ENCODE measurements at regions not wholly inside any gene's neighbourhood (a gene's known extent, or its start where the extent isn't known, plus 50 kb on each side); places are given as distances from the start of the nearest gene placed in this dataset.
"Not testable (repeated sequence)": the region's sequence is repeated elsewhere in the genome, so short reads cannot be mapped to it uniquely, and the experiment has no call there.

DNA sequence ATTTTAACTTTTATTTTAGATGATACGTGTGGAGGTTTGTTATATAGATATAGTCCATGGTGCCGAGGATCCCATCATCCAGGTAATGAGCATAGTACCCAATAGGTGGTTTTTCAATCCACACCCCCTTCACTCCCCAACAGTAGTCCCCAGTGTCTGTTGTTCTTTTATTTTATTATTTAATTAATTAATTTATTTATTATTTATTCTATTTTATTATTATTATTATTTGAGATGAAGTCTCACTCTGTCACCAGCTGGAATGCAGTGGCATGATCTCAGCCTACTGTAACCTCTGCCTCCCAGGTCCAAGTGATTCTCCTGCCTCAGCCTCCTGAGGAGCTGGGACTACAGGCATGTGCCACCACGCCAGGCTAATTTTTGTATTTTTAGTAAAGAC lies 2086.2 kb downstream of the PCDH9 start:
- TF ChIP-seq, protein P1, sequence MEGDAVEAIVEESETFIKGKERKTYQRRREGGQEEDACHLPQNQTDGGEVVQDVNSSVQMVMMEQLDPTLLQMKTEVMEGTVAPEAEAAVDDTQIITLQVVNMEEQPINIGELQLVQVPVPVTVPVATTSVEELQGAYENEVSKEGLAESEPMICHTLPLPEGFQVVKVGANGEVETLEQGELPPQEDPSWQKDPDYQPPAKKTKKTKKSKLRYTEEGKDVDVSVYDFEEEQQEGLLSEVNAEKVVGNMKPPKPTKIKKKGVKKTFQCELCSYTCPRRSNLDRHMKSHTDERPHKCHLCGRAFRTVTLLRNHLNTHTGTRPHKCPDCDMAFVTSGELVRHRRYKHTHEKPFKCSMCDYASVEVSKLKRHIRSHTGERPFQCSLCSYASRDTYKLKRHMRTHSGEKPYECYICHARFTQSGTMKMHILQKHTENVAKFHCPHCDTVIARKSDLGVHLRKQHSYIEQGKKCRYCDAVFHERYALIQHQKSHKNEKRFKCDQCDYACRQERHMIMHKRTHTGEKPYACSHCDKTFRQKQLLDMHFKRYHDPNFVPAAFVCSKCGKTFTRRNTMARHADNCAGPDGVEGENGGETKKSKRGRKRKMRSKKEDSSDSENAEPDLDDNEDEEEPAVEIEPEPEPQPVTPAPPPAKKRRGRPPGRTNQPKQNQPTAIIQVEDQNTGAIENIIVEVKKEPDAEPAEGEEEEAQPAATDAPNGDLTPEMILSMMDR (conservative IDR thresholded peaks at IDR 0.05) = no peak
- H3K27ac ChIP-seq = no peak overlapping the region

- H3K27ac ChIP-seq = no peak overlapping the region
- TF ChIP-seq, protein P1 (conservative IDR thresholded peaks at IDR 0.05) = no peak
Measured at GRCh38 chr13:65133094-65133493, 2097.0 kb downstream of the PCDH9 start.

GRCh38 chr13:65125236-65125635 lies 2104.9 kb downstream of the PCDH9 start:
- TF ChIP-seq, protein P1 (conservative IDR thresholded peaks at IDR 0.05) = no peak
- no peak overlapping the region for H3K27ac ChIP-seq

GRCh38 chr13:65112531-65112941 lies 2117.6 kb downstream of the PCDH9 start:
- no peak overlapping the region for H3K27ac ChIP-seq
- TF ChIP-seq, protein P1 (conservative IDR thresholded peaks at IDR 0.05) = no peak

GRCh38 chr13:65112123-65112522 lies 2118.0 kb downstream of the PCDH9 start:
- TF ChIP-seq, protein P1 (conservative IDR thresholded peaks at IDR 0.05) = no peak
- H3K27ac ChIP-seq = no peak overlapping the region

DNA sequence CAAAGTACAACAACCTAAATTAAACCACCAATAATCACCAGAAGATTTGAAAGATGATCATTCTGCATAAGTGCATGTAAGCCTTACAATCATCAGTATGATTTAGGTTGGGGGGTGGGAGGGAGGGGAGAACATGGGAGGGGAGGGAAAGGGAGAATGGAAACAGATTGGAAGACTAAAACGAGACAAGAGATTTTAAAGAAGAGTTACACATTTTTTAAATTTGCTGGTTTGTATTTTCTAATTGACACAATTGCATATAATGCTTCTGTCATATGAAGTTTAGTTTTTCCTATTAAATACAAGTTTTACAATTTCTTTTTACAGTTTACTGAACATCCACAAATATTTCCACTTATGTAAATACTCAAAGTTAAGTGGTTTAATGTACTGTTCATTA lies 2118.9 kb downstream of the PCDH9 start:
- TF ChIP-seq, protein P1 (conservative IDR thresholded peaks at IDR 0.05) = no peak

GRCh38 chr13:65104436-65104835 lies 2125.7 kb downstream of the PCDH9 start:
- not testable (repeated sequence) for H3K27ac ChIP-seq

More for the DNA sequence above, 2118.9 kb downstream of the PCDH9 start:
- no peak overlapping the region for H3K27ac ChIP-seq

DNA sequence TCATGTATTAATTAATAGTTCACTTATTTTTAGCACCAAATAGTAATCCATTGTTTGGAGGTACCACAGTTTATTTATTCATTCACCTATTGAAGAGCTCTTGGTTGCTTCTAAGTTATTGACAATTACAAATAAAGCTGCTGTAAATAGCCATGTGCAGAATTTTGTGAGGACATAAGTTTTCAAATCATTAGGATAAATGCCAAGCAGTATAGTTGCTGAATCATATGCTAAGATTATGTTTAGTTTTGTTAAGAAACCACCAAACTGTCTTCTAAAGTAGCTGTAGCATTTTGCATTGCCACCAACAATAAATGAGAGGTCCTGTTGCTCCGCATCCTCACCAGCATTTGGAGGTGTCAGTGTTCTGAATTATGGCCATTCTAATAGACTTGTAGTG lies 2126.8 kb downstream of the PCDH9 start:
- TF ChIP-seq, protein P1 (conservative IDR thresholded peaks at IDR 0.05) = no peak

More for the DNA sequence above, 2126.8 kb downstream of the PCDH9 start:
- no peak overlapping the region for H3K27ac ChIP-seq
